ENCODE measurements at regions not wholly inside any gene's neighbourhood (a gene's known extent, or its start where the extent isn't known, plus 50 kb on each side); places are given as distances from the start of the nearest gene placed in this dataset.

GRCh38 chr12:92089559-92089958 is 56.1 kb downstream of the BTG1 start:
- DNase-seq (ENCODE audit: extremely low read depth in 1 of 2, low read depth in 1 of 2): no peak

- no peak for DNase-seq (ENCODE audit: extremely low read depth in 1 of 2, low read depth in 1 of 2)
These were observed 56.8 kb downstream of the BTG1 start for GRCh38 chr12:92088805-92089204.

GRCh38 chr12:92085736-92086040 is 60.0 kb downstream of the BTG1 start:
- no peak for DNase-seq (ENCODE audit: extremely low read depth in 1 of 2, low read depth in 1 of 2)

GRCh38 chr12:92085040-92085735 is 60.5 kb downstream of the BTG1 start:
- DNase-seq (ENCODE audit: extremely low read depth in 1 of 2, low read depth in 1 of 2): no peak

GRCh38 chr12:92080911-92081285 is 64.7 kb downstream of the BTG1 start:
- no peak for DNase-seq (ENCODE audit: extremely low read depth in 1 of 2, low read depth in 1 of 2)

GRCh38 chr12:92079054-92079385 is 66.6 kb downstream of the BTG1 start:
- DNase-seq (ENCODE audit: extremely low read depth in 1 of 2, low read depth in 1 of 2): no peak

GRCh38 chr12:92078167-92079053 is 67.2 kb downstream of the BTG1 start:
- no peak for DNase-seq (ENCODE audit: extremely low read depth in 1 of 2, low read depth in 1 of 2)

- no peak for DNase-seq (ENCODE audit: extremely low read depth in 1 of 2, low read depth in 1 of 2)
These were observed 68.1 kb downstream of the BTG1 start for GRCh38 chr12:92077530-92077929.

GRCh38 chr12:92076101-92076500 is 69.5 kb downstream of the BTG1 start:
- DNase-seq (ENCODE audit: extremely low read depth in 1 of 2, low read depth in 1 of 2): no peak

GRCh38 chr12:92075425-92075914 is 70.2 kb downstream of the BTG1 start:
- no peak for DNase-seq (ENCODE audit: extremely low read depth in 1 of 2, low read depth in 1 of 2)

GRCh38 chr12:92074889-92075288 is 70.8 kb downstream of the BTG1 start:
- no peak for DNase-seq (ENCODE audit: extremely low read depth in 1 of 2, low read depth in 1 of 2)

GRCh38 chr12:92073094-92073493 is 72.6 kb downstream of the BTG1 start:
- DNase-seq (ENCODE audit: extremely low read depth in 1 of 2, low read depth in 1 of 2): no peak

- DNase-seq (ENCODE audit: extremely low read depth in 1 of 2, low read depth in 1 of 2): no peak
These were observed 73.5 kb downstream of the BTG1 start for GRCh38 chr12:92072112-92072511.

- DNase-seq (ENCODE audit: extremely low read depth in 1 of 2, low read depth in 1 of 2): no peak
These were observed 74.7 kb downstream of the BTG1 start for GRCh38 chr12:92070864-92071445.

- DNase-seq (ENCODE audit: extremely low read depth in 1 of 2, low read depth in 1 of 2): no peak
These were observed 75.4 kb downstream of the BTG1 start for GRCh38 chr12:92070054-92070863.

GRCh38 chr12:92068459-92068858 is 77.2 kb downstream of the BTG1 start:
- no peak for DNase-seq (ENCODE audit: extremely low read depth in 1 of 2, low read depth in 1 of 2)

- no peak for DNase-seq (ENCODE audit: extremely low read depth in 1 of 2, low read depth in 1 of 2)
These were observed 80.0 kb downstream of the BTG1 start for GRCh38 chr12:92065639-92066038.

- no peak for DNase-seq (ENCODE audit: extremely low read depth in 1 of 2, low read depth in 1 of 2)
These were observed 80.6 kb downstream of the BTG1 start for GRCh38 chr12:92065018-92065499.

GRCh38 chr12:92064422-92064821 is 81.2 kb downstream of the BTG1 start:
- DNase-seq (ENCODE audit: extremely low read depth in 1 of 2, low read depth in 1 of 2): no peak

GRCh38 chr12:92063641-92064040 is 82.0 kb downstream of the BTG1 start:
- no peak for DNase-seq (ENCODE audit: extremely low read depth in 1 of 2, low read depth in 1 of 2)

All from stimulated activated CD8-positive, alpha-beta memory T cell treated with anti-CD3 and anti-CD28 coated beads, Interleukin-7, amount 100 ng/mL, for 48 hours (primary cell).